ENCODE measurements at regions not wholly inside any gene's neighbourhood (a gene's known extent, or its start where the extent isn't known, plus 50 kb on each side); places are given as distances from the start of the nearest gene placed in this dataset.

DNA sequence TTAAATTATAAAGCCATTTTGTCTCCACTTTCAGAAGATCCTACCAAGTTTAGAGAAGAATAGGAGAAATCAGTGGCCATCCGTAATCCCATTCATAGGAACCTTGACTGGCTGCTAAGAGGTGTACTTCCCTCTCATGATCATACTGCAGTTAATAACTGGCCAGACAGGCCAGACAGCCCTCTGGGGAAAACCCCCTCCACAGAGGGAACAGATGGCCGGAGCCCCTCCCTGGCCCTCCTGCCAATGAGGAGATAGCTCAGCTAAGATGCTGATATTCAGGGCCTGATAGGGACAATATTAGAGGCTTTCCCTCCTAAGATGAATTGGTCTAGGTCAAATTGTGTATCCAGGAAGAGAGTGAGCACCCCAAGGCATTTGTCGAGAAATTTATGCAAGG, 200.0 kb upstream of the MAOA start:
- peaks cover 0 to 4% of the 10 kb centered on the region in 2 donors for H3K9me3 ChIP-seq (replicated peaks in 1 of 2; ENCODE audit: control insufficient read depth in 2 of 2, insufficient read depth in 1 of 2, low read depth in 1 of 2, low read length in 2 of 2)
- no peak overlapping the region for H3K14ac ChIP-seq (ENCODE audit: low read length)
- H4K91ac ChIP-seq (ENCODE audit: low read depth, low read length, poor library complexity), result no peak overlapping the region
- DNase-seq (ENCODE audit: low spot score), result no peak
- H3K18ac ChIP-seq (ENCODE audit: low read length), result no peak overlapping the region
- H3K4me3 ChIP-seq (ENCODE audit: low read length in 2 of 2), result no peak overlapping the region
- no peak overlapping the region for H2BK5ac ChIP-seq (ENCODE audit: low read length)
- H2BK12ac ChIP-seq (ENCODE audit: low read length), result no peak overlapping the region
- no peak overlapping the region for H3K23ac ChIP-seq (ENCODE audit: low read depth, low read length, poor library complexity)
- H4K8ac ChIP-seq (ENCODE audit: low read depth, low read length), result no peak overlapping the region
- WGBS, 2 donors (ENCODE audit: extremely low coverage in 2 of 2, insufficient read length in 2 of 2, insufficient replicate concordance in 1 of 2), result no CpG with 5 or more reads among the region's 3 CpGs
- no peaks in the 10 kb centered on the region for H3K4me1 ChIP-seq (ENCODE audit: control insufficient read depth in 2 of 2, insufficient read depth in 1 of 2, low read depth in 1 of 2, low read length in 2 of 2)
- no peaks in the 10 kb centered on the region for H3K36me3 ChIP-seq (replicated peaks in 1 of 2; ENCODE audit: control insufficient read depth in 2 of 2, insufficient read depth in 2 of 2, low read length in 2 of 2)
- H3K79me1 ChIP-seq (ENCODE audit: low read depth, low read length), result no peaks in the 10 kb centered on the region
- no peak overlapping the region for H3K4me2 ChIP-seq (ENCODE audit: insufficient read depth, low read length, poor library complexity, severe bottlenecking)
- no peak overlapping the region for H2AK5ac ChIP-seq (ENCODE audit: low read depth, low read length)
- no peak overlapping the region for H2BK15ac ChIP-seq (ENCODE audit: low read length)
- no peak overlapping the region for H3K4ac ChIP-seq (ENCODE audit: low read length)
- no peak overlapping the region for H2BK120ac ChIP-seq (ENCODE audit: low read depth, low read length)
- no peak overlapping the region for H2AFZ ChIP-seq (ENCODE audit: low read length)
- no peaks in the 10 kb centered on the region for H3K27me3 ChIP-seq (ENCODE audit: control insufficient read depth in 3 of 3, insufficient read depth in 3 of 3, low read depth in 1 of 3, low read length in 3 of 3)
- H3K27ac ChIP-seq (replicated peaks; ENCODE audit: low read length), result no peak overlapping the region
- no peak overlapping the region for H3K9ac ChIP-seq (ENCODE audit: low read depth, low read length, poor library complexity)

DNA sequence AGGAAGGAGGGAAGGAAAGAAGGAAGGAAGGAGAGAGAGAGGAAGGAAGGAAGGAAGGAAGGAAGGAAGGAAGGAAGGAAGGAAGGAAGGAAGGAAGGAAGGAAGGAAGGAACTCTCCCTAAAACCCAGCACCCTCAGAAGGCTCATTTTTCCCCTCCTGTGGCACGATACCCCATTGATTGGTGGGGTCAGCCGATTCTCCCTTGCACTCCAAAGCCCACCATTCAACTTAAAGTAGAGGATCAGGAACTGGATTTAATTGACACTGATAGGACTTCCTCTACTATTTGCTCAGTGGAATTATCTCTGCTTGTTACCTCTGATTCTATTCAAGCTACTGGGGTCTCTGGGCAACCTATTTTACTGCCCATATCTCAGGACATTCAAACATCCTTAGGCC, 199.2 kb upstream of the MAOA start:
- H3K9me3 ChIP-seq (replicated peaks in 1 of 2; ENCODE audit: control insufficient read depth in 2 of 2, insufficient read depth in 1 of 2, low read depth in 1 of 2, low read length in 2 of 2), result peaks cover 0 to 4% of the 10 kb centered on the region in 2 donors
- H3K18ac ChIP-seq (ENCODE audit: low read length), result no peak overlapping the region
- no peaks in the 10 kb centered on the region for H3K27me3 ChIP-seq (ENCODE audit: control insufficient read depth in 3 of 3, insufficient read depth in 3 of 3, low read depth in 1 of 3, low read length in 3 of 3)
- no peak overlapping the region for H3K23ac ChIP-seq (ENCODE audit: low read depth, low read length, poor library complexity)
- no peak overlapping the region for H3K27ac ChIP-seq (replicated peaks; ENCODE audit: low read length)
- H2AFZ ChIP-seq (ENCODE audit: low read length), result no peak overlapping the region
- no CpG with 5 or more reads among the region's 2 CpGs for WGBS, 2 donors (ENCODE audit: extremely low coverage in 2 of 2, insufficient read length in 2 of 2, insufficient replicate concordance in 1 of 2)
- H3K4ac ChIP-seq (ENCODE audit: low read length), result no peak overlapping the region
- no peak overlapping the region for H2AK5ac ChIP-seq (ENCODE audit: low read depth, low read length)
- no peak overlapping the region for H3K9ac ChIP-seq (ENCODE audit: low read depth, low read length, poor library complexity)
- no peak overlapping the region for H4K91ac ChIP-seq (ENCODE audit: low read depth, low read length, poor library complexity)
- no peaks in the 10 kb centered on the region for H3K4me1 ChIP-seq (ENCODE audit: control insufficient read depth in 2 of 2, insufficient read depth in 1 of 2, low read depth in 1 of 2, low read length in 2 of 2)
- no peak overlapping the region for H4K8ac ChIP-seq (ENCODE audit: low read depth, low read length)
- no peaks in the 10 kb centered on the region for H3K36me3 ChIP-seq (replicated peaks in 1 of 2; ENCODE audit: control insufficient read depth in 2 of 2, insufficient read depth in 2 of 2, low read length in 2 of 2)
- H2BK15ac ChIP-seq (ENCODE audit: low read length), result no peak overlapping the region
- H2BK12ac ChIP-seq (ENCODE audit: low read length), result no peak overlapping the region
- no peak overlapping the region for H3K4me3 ChIP-seq (ENCODE audit: low read length in 2 of 2)
- DNase-seq (ENCODE audit: low spot score), result no peak
- H2BK120ac ChIP-seq (ENCODE audit: low read depth, low read length), result no peak overlapping the region
- H3K4me2 ChIP-seq (ENCODE audit: insufficient read depth, low read length, poor library complexity, severe bottlenecking), result no peak overlapping the region
- H3K79me1 ChIP-seq (ENCODE audit: low read depth, low read length), result no peaks in the 10 kb centered on the region
- no peak overlapping the region for H2BK5ac ChIP-seq (ENCODE audit: low read length)
- no peak overlapping the region for H3K14ac ChIP-seq (ENCODE audit: low read length)

DNA sequence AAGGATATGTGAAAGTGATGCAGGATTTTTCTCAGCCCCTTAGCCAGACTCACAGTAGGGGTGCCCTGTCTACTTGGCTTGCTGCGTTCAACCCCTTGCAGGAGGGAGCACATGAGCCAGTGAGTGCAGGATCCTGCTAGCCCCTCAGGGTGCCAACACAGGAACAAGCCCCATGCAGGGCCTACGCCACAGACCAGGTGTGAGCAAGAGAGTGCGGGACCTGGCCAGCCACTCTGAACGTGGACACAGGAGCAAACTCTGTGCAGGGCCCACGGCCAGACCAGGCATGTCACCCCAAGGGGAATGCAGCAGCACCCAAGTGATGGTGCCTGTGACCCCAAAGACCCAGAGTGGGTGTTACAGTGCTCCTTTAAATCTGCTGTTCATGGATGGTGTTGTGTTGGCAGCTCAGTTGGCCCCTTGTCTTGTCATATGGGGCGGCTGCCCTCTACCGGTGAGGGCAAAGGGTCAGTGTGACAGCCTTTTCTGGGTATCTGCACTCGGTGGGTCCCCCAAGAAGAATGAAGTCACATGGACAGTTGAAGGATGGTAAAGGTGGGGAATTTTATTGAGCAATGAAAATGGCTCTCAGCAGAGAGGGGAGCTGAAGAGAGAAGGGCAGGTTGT, 188.4 kb upstream of the MAOA start:
- no peak for DNase-seq (ENCODE audit: low spot score)
- H3K18ac ChIP-seq (ENCODE audit: low read length), result no peak overlapping the region
- no peaks in the 10 kb centered on the region for H3K36me3 ChIP-seq (replicated peaks in 1 of 2; ENCODE audit: control insufficient read depth in 2 of 2, insufficient read depth in 2 of 2, low read length in 2 of 2)
- H3K9me3 ChIP-seq (replicated peaks in 1 of 2; ENCODE audit: control insufficient read depth in 2 of 2, insufficient read depth in 1 of 2, low read depth in 1 of 2, low read length in 2 of 2), result no peaks in the 10 kb centered on the region
- no peak overlapping the region for H3K14ac ChIP-seq (ENCODE audit: low read length)
- no peak overlapping the region for H2BK12ac ChIP-seq (ENCODE audit: low read length)
- H3K4me2 ChIP-seq (ENCODE audit: insufficient read depth, low read length, poor library complexity, severe bottlenecking), result no peak overlapping the region
- no peak overlapping the region for H2BK15ac ChIP-seq (ENCODE audit: low read length)
- H3K27me3 ChIP-seq (ENCODE audit: control insufficient read depth in 3 of 3, insufficient read depth in 3 of 3, low read depth in 1 of 3, low read length in 3 of 3), result no peaks in the 10 kb centered on the region
- no peak overlapping the region for H3K4me3 ChIP-seq (ENCODE audit: low read length in 2 of 2)
- no peaks in the 10 kb centered on the region for H3K4me1 ChIP-seq (ENCODE audit: control insufficient read depth in 2 of 2, insufficient read depth in 1 of 2, low read depth in 1 of 2, low read length in 2 of 2)
- H3K4ac ChIP-seq (ENCODE audit: low read length), result no peak overlapping the region
- H3K27ac ChIP-seq (replicated peaks; ENCODE audit: low read length), result no peak overlapping the region
- no peak overlapping the region for H4K8ac ChIP-seq (ENCODE audit: low read depth, low read length)
- H3K79me1 ChIP-seq (ENCODE audit: low read depth, low read length), result no peaks in the 10 kb centered on the region
- no CpG with 5 or more reads among the region's 8 CpGs for WGBS, 2 donors (ENCODE audit: extremely low coverage in 2 of 2, insufficient read length in 2 of 2, insufficient replicate concordance in 1 of 2)
- no peak overlapping the region for H2AK5ac ChIP-seq (ENCODE audit: low read depth, low read length)
- no peak overlapping the region for H3K23ac ChIP-seq (ENCODE audit: low read depth, low read length, poor library complexity)
- H4K91ac ChIP-seq (ENCODE audit: low read depth, low read length, poor library complexity), result no peak overlapping the region
- H2BK5ac ChIP-seq (ENCODE audit: low read length), result no peak overlapping the region
- no peak overlapping the region for H2BK120ac ChIP-seq (ENCODE audit: low read depth, low read length)
- no peak overlapping the region for H3K9ac ChIP-seq (ENCODE audit: low read depth, low read length, poor library complexity)
- no peak overlapping the region for H2AFZ ChIP-seq (ENCODE audit: low read length)

DNA sequence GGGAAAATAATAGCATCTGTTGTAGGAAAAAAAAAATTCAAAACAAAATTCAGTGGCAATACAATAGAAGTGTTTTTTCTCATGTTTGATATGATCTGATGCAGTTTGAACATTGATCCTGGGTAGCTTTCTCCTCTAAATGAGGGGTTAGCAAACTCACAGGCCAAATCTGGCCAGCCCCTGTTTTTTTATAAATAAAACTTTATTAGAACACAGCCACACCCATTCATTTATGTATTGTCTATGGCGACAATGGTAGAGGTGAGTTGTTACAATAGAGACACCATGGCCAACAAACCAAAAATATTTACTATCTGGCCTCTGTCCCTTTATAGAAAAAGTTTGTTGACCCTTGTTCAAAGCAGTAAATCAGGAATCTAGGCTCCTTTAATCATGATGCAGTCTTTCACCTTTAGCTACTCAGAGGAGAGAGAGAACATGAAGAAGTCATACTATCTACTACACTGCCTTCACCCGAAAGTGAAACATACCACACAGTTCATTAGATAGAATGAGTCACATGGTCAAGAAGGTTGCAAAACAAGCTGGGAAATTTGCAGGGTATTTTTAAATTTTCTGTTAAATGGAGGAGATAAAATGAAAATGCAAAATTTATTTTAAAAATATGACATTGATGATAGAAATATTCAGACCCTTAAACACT, 186.6 kb upstream of the MAOA start:
- Histone ChIP-seq H3K4me2 (ENCODE audit: insufficient read depth, low read length, poor library complexity, severe bottlenecking) (no peak overlapping the region), H2AK5ac (ENCODE audit: low read depth, low read length) (no peak overlapping the region), H2BK15ac (ENCODE audit: low read length) (no peak overlapping the region), H2BK12ac (ENCODE audit: low read length) (no peak overlapping the region), H3K4ac (ENCODE audit: low read length) (no peak overlapping the region), H4K91ac (ENCODE audit: low read depth, low read length, poor library complexity) (no peak overlapping the region), H2BK5ac (ENCODE audit: low read length) (no peak overlapping the region), H3K4me3 (ENCODE audit: low read length in 2 of 2) (no peak overlapping the region), H3K36me3 (replicated peaks in 1 of 2; ENCODE audit: control insufficient read depth in 2 of 2, insufficient read depth in 2 of 2, low read length in 2 of 2) (no peaks in the 10 kb centered on the region), H3K4me1 (ENCODE audit: control insufficient read depth in 2 of 2, insufficient read depth in 1 of 2, low read depth in 1 of 2, low read length in 2 of 2) (no peaks in the 10 kb centered on the region), H3K27me3 (ENCODE audit: control insufficient read depth in 3 of 3, insufficient read depth in 3 of 3, low read depth in 1 of 3, low read length in 3 of 3) (no peaks in the 10 kb centered on the region), H3K23ac (ENCODE audit: low read depth, low read length, poor library complexity) (no peak overlapping the region), H3K18ac (ENCODE audit: low read length) (no peak overlapping the region), H3K9me3 (replicated peaks in 1 of 2; ENCODE audit: control insufficient read depth in 2 of 2, insufficient read depth in 1 of 2, low read depth in 1 of 2, low read length in 2 of 2) (no peaks in the 10 kb centered on the region), H3K27ac (replicated peaks; ENCODE audit: low read length) (no peak overlapping the region), H2BK120ac (ENCODE audit: low read depth, low read length) (no peak overlapping the region), H3K14ac (ENCODE audit: low read length) (no peak overlapping the region), H2AFZ (ENCODE audit: low read length) (no peak overlapping the region), H4K8ac (ENCODE audit: low read depth, low read length) (no peak overlapping the region), H3K79me1 (ENCODE audit: low read depth, low read length) (no peaks in the 10 kb centered on the region), H3K9ac (ENCODE audit: low read depth, low read length, poor library complexity) (no peak overlapping the region)
- DNase-seq (ENCODE audit: low spot score), result no peak
- no CpG with 5 or more reads among the region's 2 CpGs for WGBS, 2 donors (ENCODE audit: extremely low coverage in 2 of 2, insufficient read length in 2 of 2, insufficient replicate concordance in 1 of 2)
